Body of pancreas (tissue), 4 donors: ENCODE measurements at regions not wholly inside any gene's neighbourhood (a gene's known extent, or its start where the extent isn't known, plus 50 kb on each side); places are given as distances from the start of the nearest gene placed in this dataset.

Experiments used
- ATAC-seq: fragments of 150-250 bp; one replicate; pipeline ENCODE4 v1.9.1; 2016
- DNase-seq, 4 donors: peaks; one replicate each; pipeline ENCODE4 v3.0.0-alpha.2; 2019
- H3K27ac ChIP-seq, 4 donors: fragments of 200-600 bp; sonication (generic); 1 replicate in 3 of 4; 2 replicates in 1 of 4; pipeline versions ENCODE4 v1.5.1 to v1.6.1; 2016 to 2019; ENCODE audit warnings: mild to moderate bottlenecking in 1 of 4, mixed read lengths in 1 of 4, moderate library complexity in 1 of 4
- H3K27me3 ChIP-seq, 2 donors: fragments of 200-600 bp; sonication (generic); one replicate each; pipeline ENCODE4 v1.6.0; 2016; ENCODE audit warnings: mild to moderate bottlenecking in 1 of 2
- H3K36me3 ChIP-seq, 2 donors: fragments of 200-600 bp; sonication (generic); replicated peaks in 1 of 2; 2 replicates each; pipeline ENCODE4 v1.5.1; 2016; ENCODE audit warnings: low read depth in 2 of 2; ENCODE audit not compliant: insufficient read depth in 1 of 2
- H3K4me1 ChIP-seq: fragments of 200-600 bp; sonication (generic); one replicate; pipeline ENCODE4 v1.6.0; 2016
- H3K4me3 ChIP-seq, 2 donors: fragments of 200-600 bp; sonication (generic); 1 replicate in 1 of 2; 2 replicates in 1 of 2; pipeline ENCODE4 v1.5.1; 2016 to 2019
- H3K9me3 ChIP-seq, 3 donors: fragments of 200-600 bp; sonication (generic); 1 replicate in 2 of 3; 2 replicates in 1 of 3; pipeline ENCODE4 v1.5.1; 2016
- POLR2A ChIP-seq, 3 donors: fragments of 450-650 bp; IDR thresholded peaks; one replicate each; pipeline ENCODE4 v1.6.1; 2016; ENCODE audit warnings: antibody characterized with exemption in 3 of 3, mild to moderate bottlenecking in 2 of 3
- WGBS, 2 donors: methylation state at CpG; one replicate each; pipeline ENCODE4 v1.1.5; 2017; 5-methylcytosine and 5-hydroxymethylcytosine counted together
- intact Hi-C: fragments of 100-400 bp; cut with DNase I; formaldehyde crosslinking; loops from one replicate; pipeline ENCODE4 v1.15.1; 2023
- TF ChIP-seq, protein P1 (sequence below), 7 experiments: fragments of 450-650 bp in 4 of 7; fragments of 200-600 bp in 3 of 7; sonication (generic) in 3 of 7; IDR thresholded peaks; one replicate each; pipeline ENCODE4 v1.5.1; 2016 to 2019; ENCODE audit warnings: antibody characterized with exemption in 7 of 7

DNA sequence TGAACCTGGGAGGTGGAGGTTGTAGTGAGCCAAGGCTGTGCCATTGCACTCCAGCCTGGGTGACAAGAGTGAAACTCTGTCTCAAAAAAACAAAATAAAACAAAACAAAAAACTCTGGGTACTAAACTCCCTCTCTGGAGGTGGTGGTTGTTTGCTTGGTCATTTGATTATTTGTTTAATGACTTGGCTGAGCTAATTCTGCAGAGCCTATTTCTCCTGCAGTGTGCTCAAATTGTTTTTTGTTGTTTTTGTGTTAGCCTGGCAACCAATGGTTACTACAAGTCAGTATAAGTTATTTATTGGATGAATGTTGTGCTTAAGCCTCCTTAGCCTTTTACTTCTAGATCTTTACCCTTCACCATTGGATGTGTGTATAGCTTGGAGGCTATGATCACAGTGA is 387.5 kb downstream of the ADCYAP1 start:
- H3K27ac ChIP-seq = peak overlapping the region in 2 of 4 donors; percentile 53 to 60

GRCh38 chr18:1294229-1294628 is 389.6 kb downstream of the ADCYAP1 start:
- no peak for TF ChIP-seq POLR2A (IDR thresholded peaks at IDR 0.05)
- TF ChIP-seq, protein P1, sequence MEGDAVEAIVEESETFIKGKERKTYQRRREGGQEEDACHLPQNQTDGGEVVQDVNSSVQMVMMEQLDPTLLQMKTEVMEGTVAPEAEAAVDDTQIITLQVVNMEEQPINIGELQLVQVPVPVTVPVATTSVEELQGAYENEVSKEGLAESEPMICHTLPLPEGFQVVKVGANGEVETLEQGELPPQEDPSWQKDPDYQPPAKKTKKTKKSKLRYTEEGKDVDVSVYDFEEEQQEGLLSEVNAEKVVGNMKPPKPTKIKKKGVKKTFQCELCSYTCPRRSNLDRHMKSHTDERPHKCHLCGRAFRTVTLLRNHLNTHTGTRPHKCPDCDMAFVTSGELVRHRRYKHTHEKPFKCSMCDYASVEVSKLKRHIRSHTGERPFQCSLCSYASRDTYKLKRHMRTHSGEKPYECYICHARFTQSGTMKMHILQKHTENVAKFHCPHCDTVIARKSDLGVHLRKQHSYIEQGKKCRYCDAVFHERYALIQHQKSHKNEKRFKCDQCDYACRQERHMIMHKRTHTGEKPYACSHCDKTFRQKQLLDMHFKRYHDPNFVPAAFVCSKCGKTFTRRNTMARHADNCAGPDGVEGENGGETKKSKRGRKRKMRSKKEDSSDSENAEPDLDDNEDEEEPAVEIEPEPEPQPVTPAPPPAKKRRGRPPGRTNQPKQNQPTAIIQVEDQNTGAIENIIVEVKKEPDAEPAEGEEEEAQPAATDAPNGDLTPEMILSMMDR (IDR thresholded peaks at IDR 0.05) = no peak
- H3K27me3 ChIP-seq = no peaks in the 10 kb centered on the region
- H3K4me1 ChIP-seq = peaks cover 23% of the 10 kb centered on the region
- intact Hi-C loops = no loop called here
- no peak overlapping the region for H3K4me3 ChIP-seq
- H3K27ac ChIP-seq = peak overlapping the region; percentile 9 to 66 (median 38)
- peak; percentile 60 to 81 (median 70) for DNase-seq
- no peaks in the 10 kb centered on the region for H3K36me3 ChIP-seq
- peak; percentile 97 for ATAC-seq
- WGBS, 2 donors = 20 to 30% methylated on average over 4 of the region's 4 CpGs
- H3K9me3 ChIP-seq = no peaks in the 10 kb centered on the region

More for the DNA sequence above, 387.5 kb downstream of the ADCYAP1 start:
- Histone ChIP-seq H3K9me3 (no peaks in the 10 kb centered on the region), H3K4me3 (no peak overlapping the region), H3K27me3 (no peaks in the 10 kb centered on the region), H3K4me1 (peaks cover 23% of the 10 kb centered on the region), H3K36me3 (no peaks in the 10 kb centered on the region)
- ATAC-seq = peak; percentile 52
- DNase-seq = no peak
- intact Hi-C loops = no loop called here
- TF ChIP-seq, protein P1 (IDR thresholded peaks at IDR 0.05) = no peak

GRCh38 chr18:1296237-1296636 is 391.6 kb downstream of the ADCYAP1 start:
- peaks cover 23% of the 10 kb centered on the region for H3K4me1 ChIP-seq
- H3K4me3 ChIP-seq = no peak overlapping the region
- 73 to 87% methylated on average over 6 of the region's 6 CpGs for WGBS, 2 donors
- intact Hi-C loops = no loop called here
- ATAC-seq = no peak
- no peaks in the 10 kb centered on the region for H3K27me3 ChIP-seq
- H3K9me3 ChIP-seq = no peaks in the 10 kb centered on the region
- no peaks in the 10 kb centered on the region for H3K36me3 ChIP-seq
- no peak overlapping the region for H3K27ac ChIP-seq
- TF ChIP-seq POLR2A (IDR thresholded peaks at IDR 0.05) = no peak
- TF ChIP-seq, protein P1 (IDR thresholded peaks at IDR 0.05) = no peak
- DNase-seq = no peak

GRCh38 chr18:1302861-1303260 is 398.2 kb downstream of the ADCYAP1 start:
- no peak for ATAC-seq
- TF ChIP-seq, protein P1 (IDR thresholded peaks at IDR 0.05) = no peak
- no peak for TF ChIP-seq POLR2A (IDR thresholded peaks at IDR 0.05)
- H3K4me3 ChIP-seq = no peak overlapping the region

DNA sequence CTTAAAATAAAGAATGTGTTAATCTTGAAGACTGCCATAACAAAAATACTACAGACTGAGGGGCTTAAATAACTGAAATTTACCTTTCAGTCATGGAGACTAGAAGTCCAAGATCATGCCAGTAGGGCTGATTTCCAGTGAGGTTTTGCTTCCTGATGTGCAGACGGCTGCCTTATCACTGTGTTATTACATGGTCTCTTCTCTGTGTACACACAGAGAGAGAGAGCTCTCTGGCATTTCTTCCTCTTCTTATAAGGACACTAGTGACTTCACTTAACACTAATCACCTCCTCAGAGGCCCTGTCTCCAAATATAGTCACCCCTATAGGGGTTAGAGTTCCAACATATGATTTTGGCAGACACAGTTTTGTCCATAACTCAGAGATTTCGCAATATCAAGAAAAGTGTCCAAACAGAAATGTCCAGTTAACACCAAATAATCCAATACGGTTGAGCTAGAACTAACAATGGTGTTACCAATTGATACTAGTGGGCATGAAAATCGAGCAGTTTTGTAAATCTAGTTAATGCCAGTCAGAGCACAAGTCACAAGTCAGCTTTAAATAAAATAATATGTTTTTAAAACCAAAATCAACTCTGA is 399.8 kb downstream of the ADCYAP1 start:
- intact Hi-C loops = no loop called here
- ATAC-seq = peak; percentile 30
- WGBS, 2 donors = 39 to 41% methylated on average over 4 of the region's 4 CpGs
- TF ChIP-seq POLR2A (IDR thresholded peaks at IDR 0.05) = no peak
- TF ChIP-seq, protein P1 (IDR thresholded peaks at IDR 0.05) = no peak
- no peaks in the 10 kb centered on the region for H3K9me3 ChIP-seq
- no peaks in the 10 kb centered on the region for H3K27me3 ChIP-seq
- H3K27ac ChIP-seq = no peak overlapping the region
- no peaks in the 10 kb centered on the region for H3K36me3 ChIP-seq
- H3K4me3 ChIP-seq = no peak overlapping the region
- DNase-seq = no peak
- H3K4me1 ChIP-seq = no peaks in the 10 kb centered on the region

More at GRCh38 chr18:1302861-1303260, 398.2 kb downstream of the ADCYAP1 start:
- no peaks in the 10 kb centered on the region for H3K27me3 ChIP-seq
- no peaks in the 10 kb centered on the region for H3K9me3 ChIP-seq
- no peaks in the 10 kb centered on the region for H3K4me1 ChIP-seq
- no peak for DNase-seq
- H3K36me3 ChIP-seq = no peaks in the 10 kb centered on the region
- H3K27ac ChIP-seq = no peak overlapping the region
- intact Hi-C loops = no loop called here
